ENCODE measurements at regions not wholly inside any gene's neighbourhood (a gene's known extent, or its start where the extent isn't known, plus 50 kb on each side); places are given as distances from the start of the nearest gene placed in this dataset.
"Not testable (repeated sequence)": the region's sequence is repeated elsewhere in the genome, so short reads cannot be mapped to it uniquely, and the experiment has no call there.

- Mint-ChIP-seq H3K36me3 (no peaks in the 10 kb centered on the region), H3K27me3 (peaks cover 26% of the 10 kb centered on the region), H3K27ac (no peak overlapping the region), H3K9me3 (no peaks in the 10 kb centered on the region), H3K4me1 (peaks cover 5% of the 10 kb centered on the region), H3K4me3 (no peak overlapping the region)
- no peak for ATAC-seq
Measured at GRCh38 chr7:142553216-142553615, 196.1 kb upstream of the PRSS1 start.

- no peak for ATAC-seq
- no peaks in the 10 kb centered on the region for H3K36me3 Mint-ChIP-seq
- no peak overlapping the region for H3K4me3 Mint-ChIP-seq
- no peaks in the 10 kb centered on the region for H3K9me3 Mint-ChIP-seq
- no peaks in the 10 kb centered on the region for H3K4me1 Mint-ChIP-seq
- H3K27ac Mint-ChIP-seq, result no peak overlapping the region
- peaks cover 14% of the 10 kb centered on the region for H3K27me3 Mint-ChIP-seq
Measured at GRCh38 chr7:142548978-142549377, 200.3 kb upstream of the PRSS1 start.

- H3K27me3 Mint-ChIP-seq, result peaks cover 14% of the 10 kb centered on the region
- ATAC-seq, result no peak
- no peak overlapping the region for H3K4me3 Mint-ChIP-seq
- H3K27ac Mint-ChIP-seq, result no peak overlapping the region
- H3K9me3 Mint-ChIP-seq, result no peaks in the 10 kb centered on the region
- H3K4me1 Mint-ChIP-seq, result no peaks in the 10 kb centered on the region
- no peaks in the 10 kb centered on the region for H3K36me3 Mint-ChIP-seq
Measured at GRCh38 chr7:142546452-142546851, 202.8 kb upstream of the PRSS1 start.

DNA sequence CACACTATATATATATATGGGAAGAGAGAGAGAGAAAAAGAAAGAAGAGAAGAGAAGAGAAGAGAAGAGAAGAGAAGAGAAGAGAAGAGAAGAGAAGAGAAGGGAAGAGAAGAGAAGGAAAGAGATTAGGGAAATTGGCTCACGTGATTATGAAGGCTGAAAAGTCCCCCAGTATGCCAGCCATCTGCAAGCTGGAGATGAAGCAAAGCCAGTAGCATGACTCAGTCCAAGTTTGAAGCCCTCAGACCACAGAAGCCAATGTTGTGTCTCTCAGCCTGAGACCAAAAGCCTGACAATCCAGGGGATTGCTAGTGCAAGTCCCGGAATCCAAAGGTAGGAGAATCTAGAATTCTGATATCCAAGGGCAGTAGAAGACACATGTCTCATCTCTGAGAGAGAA, 206.3 kb upstream of the PRSS1 start:
- no peaks in the 10 kb centered on the region for H3K4me1 Mint-ChIP-seq
- no peaks in the 10 kb centered on the region for H3K9me3 Mint-ChIP-seq
- H3K27me3 Mint-ChIP-seq, result peaks cover 14% of the 10 kb centered on the region
- ATAC-seq, result no peak
- no peak overlapping the region for H3K27ac Mint-ChIP-seq
- H3K4me3 Mint-ChIP-seq, result no peak overlapping the region
- no peaks in the 10 kb centered on the region for H3K36me3 Mint-ChIP-seq

GRCh38 chr7:142542105-142542504, 207.2 kb upstream of the PRSS1 start:
- Mint-ChIP-seq H3K9me3 (no peaks in the 10 kb centered on the region), H3K27ac (no peak overlapping the region), H3K4me3 (no peak overlapping the region), H3K4me1 (no peaks in the 10 kb centered on the region), H3K27me3 (peaks cover 14% of the 10 kb centered on the region), H3K36me3 (no peaks in the 10 kb centered on the region)
- no peak for ATAC-seq

- no peak for ATAC-seq
- no peak overlapping the region for H3K27ac Mint-ChIP-seq
- H3K4me1 Mint-ChIP-seq, result peaks cover 8% of the 10 kb centered on the region
- no peaks in the 10 kb centered on the region for H3K36me3 Mint-ChIP-seq
- H3K9me3 Mint-ChIP-seq, result no peaks in the 10 kb centered on the region
- H3K27me3 Mint-ChIP-seq, result peaks cover 9% of the 10 kb centered on the region
- H3K4me3 Mint-ChIP-seq, result no peak overlapping the region
Measured at GRCh38 chr7:142540371-142540770, 208.9 kb upstream of the PRSS1 start.

GRCh38 chr7:142539901-142540300, 209.4 kb upstream of the PRSS1 start:
- ATAC-seq, result no peak
- no peak overlapping the region for H3K4me3 Mint-ChIP-seq
- H3K9me3 Mint-ChIP-seq, result no peaks in the 10 kb centered on the region
- no peak overlapping the region for H3K27ac Mint-ChIP-seq
- peaks cover 13% of the 10 kb centered on the region for H3K4me1 Mint-ChIP-seq
- H3K36me3 Mint-ChIP-seq, result no peaks in the 10 kb centered on the region
- H3K27me3 Mint-ChIP-seq, result peaks cover 4% of the 10 kb centered on the region

GRCh38 chr7:142537760-142538159, 211.5 kb upstream of the PRSS1 start:
- ATAC-seq, result no peak
- H3K4me3 Mint-ChIP-seq, result no peak overlapping the region
- H3K4me1 Mint-ChIP-seq, result peaks cover 14% of the 10 kb centered on the region
- H3K9me3 Mint-ChIP-seq, result no peaks in the 10 kb centered on the region
- H3K27me3 Mint-ChIP-seq, result no peaks in the 10 kb centered on the region
- no peak overlapping the region for H3K27ac Mint-ChIP-seq
- H3K36me3 Mint-ChIP-seq, result no peaks in the 10 kb centered on the region

DNA sequence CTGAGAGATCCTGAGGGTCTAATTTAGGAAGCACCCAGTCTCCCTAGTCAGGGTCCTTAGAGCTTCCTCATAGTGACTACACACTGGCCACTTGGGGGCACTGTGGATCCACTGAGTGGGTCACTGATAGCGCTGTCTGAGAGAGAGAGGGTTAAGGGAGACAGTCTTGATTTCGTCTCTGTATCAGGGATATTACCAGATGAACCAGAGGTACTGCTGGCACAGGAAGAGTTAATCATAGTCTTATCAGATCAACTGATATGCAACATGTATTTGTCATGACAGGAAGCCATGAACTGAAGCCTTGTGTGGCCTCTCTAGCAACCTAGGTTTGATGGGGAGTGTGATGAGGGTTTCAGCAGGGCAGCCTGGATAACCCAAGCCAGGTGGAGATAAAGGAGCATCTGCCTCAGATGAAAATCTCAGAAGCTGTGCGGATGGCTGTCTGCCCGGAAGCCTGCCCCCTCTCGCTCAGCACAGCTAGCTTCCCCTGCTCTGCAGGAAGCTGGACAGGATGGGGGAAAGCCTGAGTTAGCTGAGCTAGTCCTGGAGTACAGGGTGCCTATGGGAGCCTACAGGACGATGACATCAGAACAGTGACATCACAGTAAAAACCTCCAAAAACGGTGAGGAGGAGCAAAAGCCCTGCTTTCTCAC, 214.0 kb upstream of the PRSS1 start:
- H3K4me3 Mint-ChIP-seq, result peak overlapping the region; percentile 70
- peaks cover 14% of the 10 kb centered on the region for H3K4me1 Mint-ChIP-seq
- peak; percentile 87 for ATAC-seq
- H3K36me3 Mint-ChIP-seq, result no peaks in the 10 kb centered on the region
- no peaks in the 10 kb centered on the region for H3K9me3 Mint-ChIP-seq
- peak overlapping the region; percentile 11 for H3K27ac Mint-ChIP-seq
- peaks cover 22% of the 10 kb centered on the region for H3K27me3 Mint-ChIP-seq

DNA sequence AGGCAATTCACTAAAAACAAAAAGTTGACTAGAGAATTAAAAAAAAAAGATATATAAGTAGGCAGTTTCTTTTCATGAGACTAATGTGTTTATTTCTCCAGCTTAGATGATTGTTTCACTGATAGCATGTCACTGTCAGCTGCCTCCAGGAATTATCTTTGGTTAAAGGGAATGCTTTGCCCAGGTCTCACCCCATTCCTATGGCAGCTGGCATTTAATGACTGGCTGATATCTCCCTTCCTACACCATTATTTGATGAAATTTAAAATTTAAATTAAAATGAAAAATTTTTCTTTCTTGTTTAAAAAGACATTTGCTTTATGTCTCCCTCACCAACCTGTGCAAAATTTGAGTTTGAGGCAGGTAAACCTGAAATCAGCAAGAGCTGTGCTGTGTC, 214.5 kb upstream of the PRSS1 start:
- peak overlapping the region; percentile 11 for H3K27ac Mint-ChIP-seq
- no peaks in the 10 kb centered on the region for H3K9me3 Mint-ChIP-seq
- H3K27me3 Mint-ChIP-seq, result peaks cover 28% of the 10 kb centered on the region
- ATAC-seq, result no peak
- no peaks in the 10 kb centered on the region for H3K36me3 Mint-ChIP-seq
- no peak overlapping the region for H3K4me3 Mint-ChIP-seq
- H3K4me1 Mint-ChIP-seq, result peaks cover 14% of the 10 kb centered on the region

GRCh38 chr7:142533920-142534319, 215.4 kb upstream of the PRSS1 start:
- peaks cover 14% of the 10 kb centered on the region for H3K4me1 Mint-ChIP-seq
- ATAC-seq, result no peak
- no peak overlapping the region for H3K27ac Mint-ChIP-seq
- H3K9me3 Mint-ChIP-seq, result no peaks in the 10 kb centered on the region
- no peaks in the 10 kb centered on the region for H3K36me3 Mint-ChIP-seq
- H3K27me3 Mint-ChIP-seq, result peaks cover 35% of the 10 kb centered on the region
- H3K4me3 Mint-ChIP-seq, result no peak overlapping the region

DNA sequence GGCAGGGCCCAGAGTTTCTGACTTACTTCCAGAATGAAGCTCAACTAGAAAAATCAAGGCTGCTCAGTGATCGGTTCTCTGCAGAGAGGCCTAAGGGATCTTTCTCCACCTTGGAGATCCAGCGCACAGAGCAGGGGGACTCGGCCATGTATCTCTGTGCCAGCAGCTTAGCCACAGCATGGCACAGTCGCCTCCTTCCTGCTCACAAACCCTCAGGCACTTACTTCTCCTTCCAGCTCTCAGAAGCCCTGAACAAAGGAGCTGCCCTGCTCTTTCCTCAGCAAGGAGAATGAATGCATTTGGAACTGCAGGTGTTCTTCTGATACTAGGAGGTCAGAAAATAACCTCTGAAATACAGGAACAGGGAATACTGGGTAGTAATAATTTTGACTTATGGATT, 219.7 kb upstream of the PRSS1 start:
- Mint-ChIP-seq H3K4me1 (no peaks in the 10 kb centered on the region), H3K9me3 (no peaks in the 10 kb centered on the region), H3K36me3 (no peaks in the 10 kb centered on the region), H3K4me3 (no peak overlapping the region), H3K27ac (no peak overlapping the region), H3K27me3 (peaks cover 73% of the 10 kb centered on the region)
- no peak for ATAC-seq

DNA sequence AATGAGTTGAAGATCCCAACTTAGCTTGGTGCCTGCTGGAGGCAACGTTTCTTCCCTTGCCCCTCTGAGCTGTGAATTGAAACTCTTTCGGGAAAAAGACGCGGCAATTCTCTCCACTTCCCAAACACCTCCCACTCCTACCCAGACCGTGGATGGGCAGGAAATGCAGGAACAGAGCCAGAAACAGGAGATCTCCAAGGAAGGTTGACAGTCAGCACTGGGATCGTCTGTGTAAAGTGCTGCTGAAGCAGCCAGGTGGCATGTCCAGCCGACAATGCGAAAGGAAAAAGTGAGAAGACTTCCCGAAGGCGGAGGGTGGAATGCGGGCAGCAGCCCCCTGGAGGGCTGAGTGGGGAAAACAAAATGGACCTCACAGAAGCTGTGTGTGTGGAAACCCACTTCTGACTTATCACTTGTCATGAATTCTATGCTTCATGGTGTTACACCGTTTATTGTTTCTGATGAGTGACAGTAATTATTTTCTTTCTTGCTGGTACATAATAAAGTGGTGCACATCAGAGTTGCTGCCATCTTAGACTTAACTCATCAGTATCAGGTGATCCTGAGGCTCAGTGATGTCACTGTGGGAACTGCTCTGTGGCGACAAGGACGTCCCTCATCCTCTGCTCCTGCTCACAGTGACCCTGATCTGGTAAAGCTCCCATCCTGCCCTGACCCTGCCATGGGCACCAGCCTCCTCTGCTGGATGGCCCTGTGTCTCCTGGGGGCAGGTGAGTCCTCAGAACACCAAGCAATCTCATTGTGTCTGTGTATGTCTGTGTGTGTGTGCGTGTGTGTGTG, 220.5 kb upstream of the PRSS1 start:
- Mint-ChIP-seq H3K9me3 (no peaks in the 10 kb centered on the region), H3K4me1 (no peaks in the 10 kb centered on the region), H3K4me3 (no peak overlapping the region), H3K27me3 (peaks cover 77% of the 10 kb centered on the region), H3K36me3 (no peaks in the 10 kb centered on the region), H3K27ac (no peak overlapping the region)
- ATAC-seq, result no peak

GRCh38 chr7:142523821-142524460, 225.3 kb upstream of the PRSS1 start:
- Mint-ChIP-seq H3K9me3 (no peaks in the 10 kb centered on the region), H3K36me3 (no peaks in the 10 kb centered on the region), H3K27ac (no peak overlapping the region), H3K4me1 (no peaks in the 10 kb centered on the region), H3K4me3 (no peak overlapping the region), H3K27me3 (peaks cover 54% of the 10 kb centered on the region)
- ATAC-seq, result no peak

DNA sequence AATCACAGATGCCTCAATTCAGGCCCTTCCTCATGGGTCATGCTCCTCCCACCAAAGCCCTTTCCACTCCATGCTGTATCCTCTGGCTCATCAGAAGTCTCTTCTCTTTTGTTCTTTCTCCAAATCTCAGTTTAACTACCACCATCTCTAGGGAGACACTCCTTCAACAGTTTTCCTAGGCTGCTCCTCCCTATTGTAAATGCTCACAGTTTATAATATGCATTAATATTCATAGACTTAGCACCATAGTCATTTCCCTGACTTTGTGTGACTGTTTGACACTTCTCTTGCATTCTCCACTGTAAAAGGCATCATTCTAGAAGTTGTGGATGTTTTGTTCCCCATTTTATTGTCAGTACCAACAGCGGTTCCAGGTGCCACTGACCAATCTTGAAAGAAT, 226.5 kb upstream of the PRSS1 start:
- Mint-ChIP-seq H3K27me3 (peaks cover 42% of the 10 kb centered on the region), H3K36me3 (no peaks in the 10 kb centered on the region), H3K4me3 (no peak overlapping the region), H3K27ac (no peak overlapping the region), H3K9me3 (no peaks in the 10 kb centered on the region), H3K4me1 (no peaks in the 10 kb centered on the region)
- ATAC-seq, result no peak

- not testable (repeated sequence) for H3K4me1 Mint-ChIP-seq, H3K9me3 Mint-ChIP-seq, H3K4me3 Mint-ChIP-seq, H3K27ac Mint-ChIP-seq, ATAC-seq, H3K36me3 Mint-ChIP-seq
- peaks cover 37% of the 10 kb centered on the region for H3K27me3 Mint-ChIP-seq
Measured at GRCh38 chr7:142520885-142521284, 228.4 kb upstream of the PRSS1 start.
